Cardiac fibroblast (primary cell): ENCODE measurements at regions not wholly inside any gene's neighbourhood (a gene's known extent, or its start where the extent isn't known, plus 50 kb on each side); places are given as distances from the start of the nearest gene placed in this dataset.

Source experiments
- DNase-seq, 2 donors: peaks; one replicate each; pipeline versions ENCODE4 v3.0.0 to v3.0.0-alpha.2; 2010; ENCODE audit warnings: low read depth in 2 of 2
- H3K4me3 ChIP-seq, 2 donors: replicated peaks in 1 of 2; 1 replicate in 1 of 2; 2 replicates in 1 of 2; pipeline ENCODE4 v1.5.1; 2011; ENCODE audit warnings: low read depth in 2 of 2, low read length in 2 of 2, mild to moderate bottlenecking in 2 of 2, moderate library complexity in 1 of 2
- TF ChIP-seq, protein P1 (sequence below): IDR thresholded peaks from one replicate; pipeline ENCODE4 v1.5.1; 2011; ENCODE audit warnings: low read depth, mild to moderate bottlenecking, low read length, inconsistent platforms

DNA sequence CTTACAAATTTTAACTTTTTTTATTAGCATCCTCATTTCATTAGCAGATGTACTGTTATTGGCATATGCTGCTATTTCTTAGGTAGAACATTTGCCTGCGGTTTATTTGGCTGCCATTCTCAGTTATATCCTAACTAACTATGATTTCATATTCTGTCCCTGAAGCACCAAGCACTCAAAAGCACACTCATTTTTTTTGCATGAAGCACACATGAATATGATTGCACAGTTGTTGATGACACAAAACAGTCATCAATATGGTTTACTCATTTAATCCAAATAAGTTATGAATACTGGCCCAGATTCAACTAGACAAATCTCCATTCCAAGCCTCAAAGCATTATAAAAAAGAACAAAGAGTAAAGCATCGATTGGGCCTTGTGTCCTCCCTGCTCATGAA lies 129.4 kb upstream of the CNTNAP5 start:
- no peak for DNase-seq
- TF ChIP-seq, protein P1, sequence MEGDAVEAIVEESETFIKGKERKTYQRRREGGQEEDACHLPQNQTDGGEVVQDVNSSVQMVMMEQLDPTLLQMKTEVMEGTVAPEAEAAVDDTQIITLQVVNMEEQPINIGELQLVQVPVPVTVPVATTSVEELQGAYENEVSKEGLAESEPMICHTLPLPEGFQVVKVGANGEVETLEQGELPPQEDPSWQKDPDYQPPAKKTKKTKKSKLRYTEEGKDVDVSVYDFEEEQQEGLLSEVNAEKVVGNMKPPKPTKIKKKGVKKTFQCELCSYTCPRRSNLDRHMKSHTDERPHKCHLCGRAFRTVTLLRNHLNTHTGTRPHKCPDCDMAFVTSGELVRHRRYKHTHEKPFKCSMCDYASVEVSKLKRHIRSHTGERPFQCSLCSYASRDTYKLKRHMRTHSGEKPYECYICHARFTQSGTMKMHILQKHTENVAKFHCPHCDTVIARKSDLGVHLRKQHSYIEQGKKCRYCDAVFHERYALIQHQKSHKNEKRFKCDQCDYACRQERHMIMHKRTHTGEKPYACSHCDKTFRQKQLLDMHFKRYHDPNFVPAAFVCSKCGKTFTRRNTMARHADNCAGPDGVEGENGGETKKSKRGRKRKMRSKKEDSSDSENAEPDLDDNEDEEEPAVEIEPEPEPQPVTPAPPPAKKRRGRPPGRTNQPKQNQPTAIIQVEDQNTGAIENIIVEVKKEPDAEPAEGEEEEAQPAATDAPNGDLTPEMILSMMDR: no peak
- H3K4me3 ChIP-seq: no peak overlapping the region

DNA sequence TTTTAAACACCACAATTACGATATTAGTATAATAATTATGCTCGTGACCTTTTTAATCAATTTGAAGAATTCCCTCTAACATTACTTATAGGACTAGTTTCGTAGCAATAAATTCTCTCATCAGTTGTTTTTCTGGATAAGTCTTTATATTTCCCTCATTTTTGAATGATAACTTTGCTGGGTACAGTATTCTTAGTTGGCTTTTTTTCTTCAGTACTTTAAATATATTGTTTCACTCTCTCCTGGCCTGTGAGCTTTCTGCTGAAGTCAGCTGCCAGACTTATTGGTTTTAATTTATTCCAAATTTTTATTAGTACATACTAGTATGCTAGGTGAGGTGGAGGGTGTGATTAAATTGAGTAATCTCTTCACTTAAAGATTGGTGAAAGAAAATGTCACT lies 123.8 kb upstream of the CNTNAP5 start:
- H3K4me3 ChIP-seq: no peak overlapping the region
- DNase-seq: no peak
- TF ChIP-seq, protein P1: no peak

DNA sequence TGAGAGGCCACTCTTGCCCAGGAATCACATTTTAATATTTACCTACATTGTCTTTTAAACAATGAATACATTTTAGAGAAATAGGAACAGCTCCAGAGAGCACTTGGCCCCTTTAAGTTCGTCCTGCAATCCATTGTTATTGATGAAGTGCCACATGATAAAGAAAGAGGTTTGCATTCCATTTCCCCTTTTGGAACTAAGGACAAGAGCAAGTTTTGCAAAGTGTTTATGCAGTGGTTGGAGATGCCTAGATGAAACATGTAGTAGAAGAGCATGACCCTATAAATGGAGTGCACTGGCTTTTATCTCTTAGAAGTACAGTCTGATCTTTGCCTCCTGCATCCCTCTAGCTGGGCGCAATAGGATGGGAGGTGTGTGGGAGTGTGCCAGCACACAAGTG lies 118.7 kb upstream of the CNTNAP5 start:
- TF ChIP-seq, protein P1: no peak

DNA sequence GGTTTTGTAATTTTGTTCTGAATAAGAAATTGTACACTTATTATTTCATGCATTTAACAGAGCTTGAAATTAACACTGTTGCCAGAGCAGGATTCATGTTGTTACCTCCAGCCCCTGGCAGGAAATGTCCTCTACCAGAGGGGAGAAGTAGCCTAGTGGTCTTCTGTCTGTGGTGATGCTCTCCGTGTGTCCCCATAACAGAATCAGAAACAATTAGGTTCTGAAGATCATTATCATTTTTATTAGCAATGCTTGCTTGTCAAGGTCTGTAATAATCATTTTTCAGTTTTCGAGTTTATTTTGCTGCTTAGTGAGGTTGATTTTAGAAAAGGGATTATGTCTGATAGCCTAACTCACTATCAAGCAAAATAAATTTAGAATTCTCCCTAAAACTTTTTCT lies 116.6 kb upstream of the CNTNAP5 start:
- TF ChIP-seq, protein P1: no peak
- no peak for DNase-seq
- no peak overlapping the region for H3K4me3 ChIP-seq

More for the DNA sequence above, 118.7 kb upstream of the CNTNAP5 start:
- H3K4me3 ChIP-seq: no peak overlapping the region
- DNase-seq: no peak

DNA sequence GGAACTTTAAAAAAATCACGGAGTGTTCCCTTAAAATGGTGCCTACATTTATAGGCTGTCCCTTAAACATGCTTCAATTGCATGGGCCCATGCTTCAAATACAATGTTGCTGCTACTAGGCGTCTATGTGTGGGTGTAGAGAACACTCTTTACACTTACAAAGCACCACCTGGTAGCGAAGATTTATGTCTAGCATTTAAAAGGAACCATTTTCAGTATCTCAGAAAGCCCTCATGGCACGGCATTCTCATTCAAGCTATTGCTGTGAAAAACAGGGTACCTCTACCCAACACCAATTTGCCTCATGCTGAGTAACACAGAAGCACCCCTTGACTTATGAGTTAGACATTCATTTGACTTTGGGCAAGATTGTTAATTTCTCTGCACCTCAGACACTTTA lies 112.9 kb upstream of the CNTNAP5 start:
- no peak overlapping the region for H3K4me3 ChIP-seq
- TF ChIP-seq, protein P1: no peak
- DNase-seq: no peak

DNA sequence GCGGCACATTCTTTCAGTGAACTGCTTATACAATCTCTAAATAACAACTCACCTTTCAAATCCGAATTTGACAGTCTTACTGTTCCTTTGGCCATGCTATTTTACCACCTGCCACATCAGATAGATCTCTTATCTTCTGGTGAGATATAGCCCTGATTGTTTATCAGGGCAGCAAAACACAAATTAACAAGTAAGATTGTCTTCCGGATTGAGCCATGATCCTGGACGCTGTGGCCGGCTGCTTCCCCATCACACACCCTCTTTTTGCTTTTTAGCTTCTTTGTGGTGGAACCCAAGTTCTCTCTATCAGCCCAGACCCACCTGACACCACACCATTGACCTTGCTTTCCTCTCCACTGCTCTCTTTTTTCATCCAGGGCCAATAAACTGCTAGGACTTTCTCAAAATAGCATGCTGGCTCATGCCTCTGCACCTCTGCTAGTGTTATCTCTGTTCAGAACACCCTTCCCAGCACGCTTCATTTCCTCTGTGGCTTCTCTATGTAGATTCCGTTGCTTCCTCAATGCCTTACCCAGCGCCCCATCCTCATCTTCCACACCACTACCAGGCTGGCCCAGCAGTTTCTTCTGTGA lies 111.8 kb upstream of the CNTNAP5 start:
- no peak for DNase-seq
- TF ChIP-seq, protein P1: no peak
- no peak overlapping the region for H3K4me3 ChIP-seq

DNA sequence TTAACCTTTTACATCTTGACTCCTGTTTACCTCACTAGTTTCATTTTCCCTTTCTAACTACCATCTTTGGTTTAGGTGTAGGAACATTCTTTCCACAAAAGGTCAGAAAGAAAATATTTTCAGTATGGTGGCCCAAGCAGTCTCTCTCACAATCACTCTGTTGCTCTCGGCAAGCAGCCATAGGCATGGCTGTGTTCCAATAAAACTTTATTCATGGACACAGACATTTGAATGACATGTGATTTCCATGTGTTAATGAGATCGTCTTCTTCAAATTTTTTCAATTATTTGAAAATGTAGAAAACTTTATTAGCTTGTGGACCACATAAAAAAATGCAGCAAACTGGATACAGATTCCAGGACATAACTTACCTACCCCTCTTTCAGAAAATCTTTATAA lies 109.7 kb upstream of the CNTNAP5 start:
- no peak overlapping the region for H3K4me3 ChIP-seq
- TF ChIP-seq, protein P1: no peak
- DNase-seq: no peak
